HG03175 (cell line): ENCODE measurements at regions not wholly inside any gene's neighbourhood (a gene's known extent, or its start where the extent isn't known, plus 50 kb on each side); places are given as distances from the start of the nearest gene placed in this dataset.

ENCODE experiments used
- ATAC-seq: cut with Tn5 transposase; IDR thresholded peaks from one replicate; pipeline ENCODE4 v1.9.1; 2021; ENCODE audit warnings: mild to moderate bottlenecking, moderate library complexity; ENCODE audit not compliant: unreplicated experiment

DNA sequence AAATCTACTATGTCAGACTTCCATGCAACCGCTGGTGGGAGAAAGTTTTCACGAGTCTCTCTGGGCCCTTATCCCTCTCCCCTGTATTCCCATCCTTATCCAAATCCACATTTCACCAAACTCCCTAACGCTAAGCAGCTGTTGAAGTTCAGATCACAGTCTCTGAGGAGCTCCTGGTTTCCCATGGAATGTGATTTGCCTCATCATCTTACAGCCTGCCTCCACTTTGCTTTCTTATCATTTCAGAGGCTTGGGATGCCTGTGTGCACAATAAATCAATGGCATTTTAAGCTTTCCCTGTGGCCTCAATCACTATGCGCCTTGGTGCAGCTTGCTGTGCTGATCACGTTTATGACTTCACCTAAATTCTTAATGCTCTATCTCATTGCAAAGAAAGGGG, 352.4 kb upstream of the FAT3 start:
- no peak for ATAC-seq

DNA sequence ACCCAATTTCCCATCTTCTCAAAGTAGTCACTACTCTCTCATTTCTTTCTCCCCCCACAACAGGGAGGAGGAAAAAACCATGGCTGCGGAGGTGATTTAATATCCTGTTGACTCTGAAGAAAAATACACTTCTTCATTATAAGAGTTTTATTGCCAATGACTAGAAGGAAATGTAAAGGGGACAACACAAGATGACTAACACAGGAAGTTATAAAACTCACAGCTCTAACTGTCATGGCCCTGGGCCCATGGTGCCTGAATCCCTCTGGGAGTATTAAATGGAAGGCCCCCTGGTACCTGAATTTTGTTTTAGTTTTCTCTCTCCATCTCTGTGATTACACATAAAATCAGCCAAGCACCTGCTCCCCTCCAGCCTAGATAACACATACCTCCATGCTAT, 352.8 kb upstream of the FAT3 start:
- ATAC-seq: no peak

DNA sequence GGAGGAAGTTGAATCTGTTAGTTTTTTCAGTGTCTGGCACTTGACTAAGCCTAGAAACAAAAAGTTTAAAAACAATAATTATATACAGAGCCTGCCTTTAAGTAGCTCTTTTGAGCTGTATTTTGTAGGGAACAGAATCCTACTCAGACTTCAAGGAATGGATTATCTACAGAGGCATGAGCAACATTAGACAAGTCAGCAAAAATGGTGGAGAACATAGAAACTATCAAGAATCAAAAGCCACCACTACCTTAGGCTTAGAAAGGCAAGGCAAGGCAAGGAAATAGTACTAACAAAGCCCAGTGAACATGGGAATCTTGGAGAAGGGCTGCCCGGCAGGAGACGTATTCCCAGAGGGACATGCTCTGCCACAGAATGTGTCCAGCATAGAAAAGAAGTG, 353.6 kb upstream of the FAT3 start:
- ATAC-seq: no peak

DNA sequence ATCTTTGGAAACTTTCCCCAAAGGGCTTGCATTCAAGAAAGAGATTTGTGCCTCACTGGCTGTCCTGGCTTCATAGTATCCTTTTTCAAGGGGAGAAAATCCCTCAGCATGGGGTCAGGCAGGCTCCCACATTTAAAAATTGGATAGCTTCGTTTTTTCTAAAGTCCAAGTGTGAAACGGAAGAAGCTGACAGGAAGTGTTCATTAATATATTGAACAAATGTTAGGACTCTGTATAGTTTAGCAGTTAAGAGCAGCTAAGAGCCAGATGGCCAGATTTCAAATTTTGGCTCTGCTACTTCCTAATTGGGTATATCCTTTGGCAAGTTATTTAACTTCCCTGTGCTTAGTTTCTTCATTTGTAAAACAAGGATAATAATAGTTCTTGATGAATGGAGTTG, 354.9 kb upstream of the FAT3 start:
- ATAC-seq: no peak

DNA sequence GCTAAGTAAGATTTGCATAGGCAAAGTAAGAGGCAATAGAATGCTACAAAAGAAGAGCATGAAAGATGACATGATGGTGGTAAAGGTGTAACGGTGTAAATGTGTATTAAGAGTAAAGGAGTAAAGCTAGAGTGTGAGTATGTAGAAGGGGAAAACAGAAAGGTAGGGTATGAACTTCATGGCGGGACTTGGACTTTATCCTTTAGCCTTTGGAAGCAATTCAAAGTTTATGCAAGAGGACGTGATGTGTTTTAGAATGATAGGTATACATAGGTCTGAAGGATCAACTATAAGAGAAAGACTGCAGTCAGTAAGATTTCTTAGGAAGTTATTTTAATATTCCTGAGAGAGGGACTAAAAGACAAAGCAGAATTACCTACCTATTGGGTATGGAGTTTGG, 358.0 kb upstream of the FAT3 start:
- ATAC-seq: no peak

DNA sequence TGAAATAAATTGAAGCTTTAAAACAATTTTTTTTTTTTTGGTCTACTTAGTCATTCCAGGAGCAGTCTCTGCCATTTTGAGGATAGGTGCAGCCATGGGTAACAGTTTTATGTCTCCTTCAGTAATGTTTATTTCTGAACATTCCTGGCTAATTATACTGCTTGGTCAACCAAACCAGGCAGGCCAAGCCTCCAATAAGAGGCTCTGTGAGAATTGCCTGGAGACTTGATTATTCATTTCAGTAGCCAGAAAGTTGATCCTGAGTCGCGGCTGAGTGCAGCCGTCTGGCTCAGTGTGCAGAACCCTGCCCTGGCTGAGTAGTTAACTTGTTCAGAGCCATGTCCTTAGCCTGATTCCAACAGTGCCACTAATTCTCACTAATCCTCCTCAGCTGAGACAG, 364.0 kb upstream of the FAT3 start:
- no peak for ATAC-seq

DNA sequence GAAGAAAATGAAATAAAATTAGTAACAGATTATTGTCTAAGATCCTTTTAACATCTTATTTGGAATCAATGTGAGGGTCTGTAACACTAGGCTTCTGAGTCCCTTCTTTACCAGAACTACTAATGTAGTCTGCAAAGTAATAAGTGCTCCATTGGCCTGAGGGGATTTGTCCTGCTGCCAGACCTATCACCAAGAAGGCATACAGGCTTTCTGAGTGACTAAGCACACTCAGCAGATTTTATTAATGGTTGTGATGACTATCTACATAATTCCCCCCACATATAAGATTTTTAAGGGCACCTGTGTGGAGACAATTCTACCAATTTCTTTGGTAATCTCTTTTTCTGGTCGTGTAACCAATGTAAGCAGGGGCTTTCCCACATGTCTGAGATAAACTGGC, 365.0 kb upstream of the FAT3 start:
- ATAC-seq: no peak

DNA sequence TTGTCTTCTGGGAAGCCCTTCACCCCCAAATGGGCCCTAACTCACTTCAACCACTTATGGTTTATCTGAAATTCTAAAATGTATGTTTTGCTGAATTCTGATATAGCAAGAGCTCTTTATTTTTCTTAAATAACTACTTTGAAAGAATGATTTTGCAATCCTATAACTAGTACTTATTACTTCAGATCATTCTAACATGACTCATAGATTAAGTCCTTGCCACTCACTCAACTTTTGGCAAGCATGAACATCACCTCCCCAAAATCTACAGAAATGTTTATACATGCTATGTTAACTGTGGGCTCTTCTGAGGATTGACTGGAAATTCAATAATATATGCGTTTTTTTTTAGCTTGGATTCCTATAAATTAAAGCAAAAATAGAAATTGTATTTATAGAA, 367.4 kb upstream of the FAT3 start:
- no peak for ATAC-seq

DNA sequence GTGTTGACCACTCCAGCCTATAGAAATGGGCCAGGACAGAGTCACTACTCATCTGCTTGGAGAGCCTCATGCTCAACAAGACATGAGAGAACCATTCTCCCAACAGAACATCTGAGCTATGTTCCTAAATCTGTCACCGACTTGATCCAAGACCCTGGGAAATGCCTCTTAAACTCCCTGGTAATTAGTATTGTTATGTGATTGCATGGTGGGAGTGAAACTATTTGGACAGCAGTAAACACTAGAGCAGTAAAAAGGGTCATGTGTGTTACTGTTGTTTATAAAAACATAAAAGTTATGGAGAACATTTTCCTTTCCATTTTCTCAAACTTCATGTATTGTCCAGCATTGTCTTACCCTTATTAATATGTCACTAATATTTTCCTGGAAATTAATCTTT, 369.8 kb upstream of the FAT3 start:
- ATAC-seq: no peak

DNA sequence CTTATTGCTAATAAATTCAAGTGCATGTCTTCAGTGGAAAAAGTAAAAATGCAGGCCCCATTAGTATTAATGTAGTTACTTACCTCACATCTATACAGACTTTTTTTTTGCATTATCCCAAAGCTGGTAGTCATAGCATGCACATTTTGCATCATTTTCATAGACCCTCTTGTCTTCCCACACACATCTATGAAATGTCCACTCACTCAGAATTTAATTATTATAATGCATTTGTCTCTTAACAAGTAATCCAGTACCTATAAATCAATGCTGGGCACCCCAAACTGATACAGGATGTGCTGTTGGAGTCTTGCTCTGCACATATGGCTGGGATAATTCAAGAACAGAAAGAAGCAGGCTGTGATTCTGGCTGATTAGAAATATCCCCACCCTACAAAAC, 370.4 kb upstream of the FAT3 start:
- no peak for ATAC-seq

DNA sequence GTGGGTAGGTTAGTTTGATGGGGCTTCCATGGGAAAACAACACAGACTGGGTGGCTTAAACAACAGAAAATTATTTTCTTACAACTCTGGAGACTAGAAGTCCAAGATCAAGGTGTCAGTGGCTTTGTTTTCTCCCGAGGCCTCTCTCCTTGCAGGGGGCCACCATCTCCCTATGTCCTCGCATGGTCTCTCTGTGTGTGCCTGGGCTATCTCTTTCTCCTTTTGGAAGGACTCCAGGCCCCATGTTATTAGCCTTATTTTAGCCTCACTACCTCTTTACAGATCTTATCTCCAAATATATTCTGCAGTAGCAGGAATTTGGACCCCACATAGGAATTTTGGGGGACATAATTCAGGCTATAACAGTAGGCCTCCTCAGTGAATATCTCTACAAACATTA, 372.7 kb upstream of the FAT3 start:
- no peak for ATAC-seq

DNA sequence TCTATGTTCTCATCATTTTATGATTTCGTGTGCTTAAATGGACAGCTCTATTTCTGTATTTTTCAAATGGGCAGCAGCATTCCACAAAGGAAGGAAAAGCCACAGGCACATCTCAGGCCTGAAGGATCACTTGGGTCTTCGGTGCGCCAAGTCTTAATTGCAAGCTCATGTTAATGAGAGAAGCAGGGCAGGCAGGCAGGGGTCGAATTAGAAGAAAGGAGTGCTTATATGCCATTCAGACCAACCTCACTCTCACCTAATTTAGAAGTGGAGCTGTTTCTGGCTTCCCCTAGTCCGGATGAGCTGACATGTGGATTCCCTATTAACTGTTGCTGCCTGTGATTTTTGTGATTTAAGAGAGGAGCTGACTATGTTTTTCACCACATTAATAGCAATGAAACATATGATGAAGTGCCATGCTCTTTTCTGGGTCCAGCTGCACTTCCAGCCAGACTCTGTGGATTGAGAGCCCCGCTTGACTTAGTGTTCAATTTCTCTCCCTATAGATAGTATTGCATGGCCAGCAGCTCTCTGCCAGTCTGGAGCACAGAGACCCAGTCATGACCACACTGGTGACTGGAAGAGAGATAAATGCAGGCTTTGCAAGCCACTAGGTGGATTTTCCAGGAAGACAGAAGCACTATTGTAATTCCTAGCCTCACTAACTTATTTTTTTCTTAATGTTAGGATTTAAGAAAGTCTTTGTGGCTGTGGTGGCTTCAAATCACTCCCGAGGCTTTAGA, 373.9 kb upstream of the FAT3 start:
- ATAC-seq: no peak

DNA sequence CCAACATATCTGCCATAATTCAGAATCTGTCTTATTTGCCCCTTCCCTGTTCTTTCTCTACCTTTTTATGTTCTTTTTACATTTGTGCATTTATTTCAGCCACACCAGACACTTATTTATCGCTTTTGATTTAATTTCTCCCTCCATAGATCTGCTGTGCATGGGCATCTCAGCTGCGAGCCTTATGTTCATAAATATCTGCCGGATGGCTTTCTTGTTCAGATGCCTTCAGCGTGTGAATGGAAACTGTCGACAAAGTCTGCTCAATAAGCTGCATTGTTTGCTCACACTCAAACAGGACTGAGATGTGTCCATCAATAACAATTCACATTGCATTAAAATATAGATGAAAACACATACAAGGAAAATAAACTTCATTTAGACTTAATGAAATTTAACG, 374.6 kb upstream of the FAT3 start:
- no peak for ATAC-seq

DNA sequence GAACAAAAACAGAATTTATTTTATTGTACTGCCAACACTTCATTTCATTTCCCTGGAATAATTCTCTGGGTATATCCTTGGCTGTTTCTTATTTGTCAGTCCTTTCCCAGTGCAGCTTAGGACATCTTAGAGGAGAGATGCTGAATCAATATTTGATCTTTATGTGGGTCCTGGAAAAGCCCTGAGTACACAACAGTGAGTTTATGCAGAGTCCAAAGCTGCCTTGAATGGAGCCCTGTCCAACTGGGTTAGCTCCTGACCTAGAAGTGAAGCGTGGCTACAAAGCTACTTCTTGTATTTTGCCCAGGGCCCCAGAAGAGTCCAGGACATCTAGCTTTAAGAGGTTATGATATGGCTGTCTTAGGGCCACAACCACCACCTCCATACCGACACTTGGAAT, 378.0 kb upstream of the FAT3 start:
- no peak for ATAC-seq

DNA sequence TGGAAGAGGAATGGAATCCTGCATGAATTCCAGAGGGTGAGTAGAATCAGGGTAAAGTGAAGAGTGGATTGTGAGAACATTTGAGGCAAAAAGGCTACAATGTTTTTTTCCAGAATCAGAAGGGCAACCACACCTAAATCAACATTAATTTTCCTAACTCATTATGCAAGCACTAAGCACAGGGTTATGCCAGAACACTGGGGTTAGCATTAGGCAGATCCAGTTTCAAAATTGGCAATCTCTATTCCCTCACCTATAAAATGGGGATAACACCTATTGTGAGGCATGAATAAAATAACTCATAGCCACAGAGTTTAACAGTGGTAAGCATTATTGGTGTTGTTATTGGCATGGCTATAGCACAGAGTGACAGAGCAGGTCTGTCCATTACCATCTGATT, 378.6 kb upstream of the FAT3 start:
- ATAC-seq: no peak

DNA sequence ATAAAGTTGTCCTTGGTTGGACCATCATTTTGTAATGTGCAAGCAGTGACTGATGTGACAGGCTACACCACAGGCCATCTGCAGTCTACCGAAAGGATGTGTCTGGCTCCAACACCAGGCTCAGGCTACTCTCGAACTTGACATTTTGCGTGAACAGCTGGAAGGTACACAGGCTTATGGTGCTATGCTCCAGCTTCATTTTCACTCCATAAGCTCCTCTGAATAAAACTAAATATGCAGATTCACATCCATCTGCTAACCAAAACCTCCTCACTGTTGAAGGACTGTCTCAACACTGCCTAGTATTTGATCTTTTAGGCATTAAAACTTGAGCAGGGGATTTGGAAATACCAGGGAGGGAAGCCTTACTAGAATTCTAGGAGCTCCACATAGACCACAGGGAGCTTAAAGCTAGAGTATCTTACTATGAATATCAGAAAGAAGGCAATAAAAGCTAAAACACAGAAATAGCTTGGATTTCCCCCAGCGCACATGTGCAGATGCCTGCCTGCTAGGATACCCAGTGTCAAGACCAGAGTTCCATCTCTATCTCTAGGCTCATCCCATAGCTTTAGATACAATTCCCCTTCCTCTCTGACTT, 383.9 kb upstream of the FAT3 start:
- no peak for ATAC-seq

DNA sequence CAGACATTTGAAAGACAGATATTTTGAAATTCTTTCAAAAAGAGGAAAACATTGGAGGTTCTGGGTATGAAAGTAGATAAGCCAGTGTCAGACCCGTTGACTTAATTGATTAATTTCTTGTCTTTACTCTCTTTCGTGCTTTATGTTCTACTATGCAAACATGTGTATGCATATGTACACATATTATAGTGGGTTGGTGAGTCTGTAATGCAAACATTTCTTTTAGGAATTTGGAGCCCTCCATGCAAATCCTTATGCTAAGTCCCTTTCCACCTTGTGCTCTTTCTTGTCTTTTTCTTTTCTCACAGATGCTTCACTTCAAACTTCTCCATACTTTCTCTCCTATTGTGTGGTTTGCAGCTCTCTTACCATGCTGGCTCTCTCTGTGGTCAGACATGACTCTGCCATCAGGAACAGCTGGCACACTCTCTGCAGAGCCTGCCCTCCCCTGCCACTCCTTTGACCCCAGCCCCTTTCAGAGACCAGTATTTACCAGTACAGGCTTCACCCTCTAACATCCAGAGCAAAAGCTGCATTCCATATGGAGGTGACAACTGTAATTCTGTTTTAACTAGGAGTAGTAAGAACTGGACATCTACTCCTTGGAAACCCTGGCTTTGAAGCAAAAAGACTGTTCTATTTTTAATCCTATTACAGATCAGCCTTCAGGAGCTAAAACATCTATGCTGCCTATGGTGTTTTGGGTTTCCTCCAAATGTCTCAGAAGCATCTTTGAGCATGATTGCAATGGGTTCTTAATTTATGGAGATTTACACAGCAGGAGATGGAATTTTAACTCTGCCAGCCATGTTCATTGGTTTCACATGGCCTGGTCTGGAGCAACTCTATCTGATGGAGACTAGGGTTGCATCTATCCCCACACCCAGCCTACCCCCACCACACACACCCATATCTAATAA, 386.9 kb upstream of the FAT3 start:
- ATAC-seq: no peak

DNA sequence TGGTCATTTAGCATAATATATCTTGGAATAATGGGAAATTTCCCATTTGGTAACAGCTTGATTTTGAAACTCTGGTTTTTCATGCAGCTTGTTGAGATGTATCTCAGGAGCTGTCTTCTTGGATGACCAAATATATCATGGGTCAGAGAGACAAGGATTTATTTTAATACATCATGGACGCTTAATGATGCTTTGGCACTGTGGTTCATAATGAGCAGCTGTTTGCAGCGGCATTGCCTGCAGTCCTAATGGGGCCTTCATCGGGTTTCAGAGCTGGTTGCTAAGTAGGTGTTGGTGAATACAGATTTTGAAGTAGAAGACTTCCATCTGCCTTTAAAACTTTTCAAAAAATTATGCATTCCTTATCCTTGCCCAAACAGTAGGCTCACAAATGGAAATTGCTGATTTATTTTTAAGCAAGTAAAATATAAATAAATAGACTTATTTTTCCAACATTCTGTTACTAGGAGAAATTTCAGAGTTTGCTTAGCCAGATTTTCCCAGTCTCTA, 389.5 kb upstream of the FAT3 start:
- ATAC-seq: no peak

DNA sequence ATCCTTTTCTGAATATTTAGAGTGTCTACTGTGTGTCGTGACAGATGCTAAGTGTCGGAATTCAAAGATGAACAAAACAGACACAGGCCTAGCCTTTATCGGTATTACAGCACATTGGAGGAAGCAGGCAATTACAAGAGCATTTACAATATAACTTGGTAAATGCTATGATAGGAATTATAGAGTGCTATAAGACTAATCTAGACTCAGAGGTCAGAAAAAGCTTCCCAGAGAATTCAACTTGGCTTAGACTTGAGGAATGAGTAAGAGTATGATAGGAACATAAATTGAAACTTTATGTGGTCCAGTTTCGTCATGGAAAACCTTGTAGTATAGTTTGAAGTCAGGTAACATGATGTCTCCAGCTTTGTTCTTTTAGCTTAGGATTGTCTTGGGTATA, 395.7 kb upstream of the FAT3 start:
- ATAC-seq: no peak

DNA sequence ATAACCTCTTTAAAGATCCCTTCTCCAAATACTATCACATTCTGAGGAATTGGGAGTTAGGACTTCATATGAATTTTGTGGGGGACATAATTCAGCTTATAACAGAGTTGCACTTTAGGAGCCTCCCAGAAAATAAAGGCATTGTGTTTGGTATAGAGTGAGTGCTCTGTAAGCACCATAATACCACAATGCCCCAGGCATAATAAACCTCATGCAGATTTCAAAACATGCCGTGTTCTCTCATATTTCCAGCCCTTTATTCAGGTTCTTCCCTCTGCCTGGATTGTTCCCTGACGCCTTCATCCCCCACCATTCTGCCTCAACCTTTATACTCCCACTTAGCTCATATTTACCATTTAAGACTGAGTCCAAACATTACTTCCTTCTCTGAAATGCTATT, 398.8 kb upstream of the FAT3 start:
- ATAC-seq: no peak

DNA sequence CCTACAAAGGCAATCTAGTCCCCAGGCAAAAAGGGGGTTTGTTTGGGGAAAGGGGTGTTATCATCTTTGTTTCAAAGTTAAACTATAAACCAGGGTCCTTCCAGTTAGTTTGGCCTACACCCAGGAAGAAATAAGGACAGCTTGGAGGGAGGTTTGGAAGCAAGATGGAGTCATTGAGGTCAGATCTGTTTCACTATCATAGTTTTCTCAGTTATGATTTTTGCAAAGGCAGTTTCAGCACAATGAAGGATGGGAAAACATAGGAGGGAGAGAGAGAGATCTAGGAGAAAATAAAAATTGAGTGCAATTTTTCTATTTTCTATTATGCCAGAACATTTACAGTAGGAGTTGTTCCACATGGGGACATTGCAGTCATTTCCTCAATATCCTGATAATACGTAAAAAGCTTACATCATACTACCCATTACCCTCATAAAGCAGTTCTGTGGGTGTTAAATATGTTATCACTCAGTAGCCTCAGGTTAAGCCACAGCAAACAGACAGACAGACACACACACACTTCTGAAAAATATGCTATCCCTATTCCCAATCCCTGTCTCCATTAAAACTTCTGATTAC, 401.3 kb upstream of the FAT3 start:
- ATAC-seq: no peak
